ENCODE measurements at regions not wholly inside any gene's neighbourhood (a gene's known extent, or its start where the extent isn't known, plus 50 kb on each side); places are given as distances from the start of the nearest gene placed in this dataset.

- Histone ChIP-seq H3K9ac (ENCODE audit: low read depth, low read length) (no peak overlapping the region), H3K4me1 (ENCODE audit: insufficient read depth, low read length) (no peaks in the 10 kb centered on the region), H3K4me3 (ENCODE audit: low read length) (no peak overlapping the region), H3K36me3 (ENCODE audit: insufficient read depth, low read depth, low read length) (no peaks in the 10 kb centered on the region), H3K27me3 (ENCODE audit: insufficient read depth, low read length) (no peaks in the 10 kb centered on the region), H3K27ac (ENCODE audit: low read length) (no peak overlapping the region), H3K9me3 (ENCODE audit: insufficient read depth, low read depth, low read length) (no peaks in the 10 kb centered on the region)
These were observed 251.7 kb upstream of the TENM3 start for GRCh38 chr4:181991369-181992108.

DNA sequence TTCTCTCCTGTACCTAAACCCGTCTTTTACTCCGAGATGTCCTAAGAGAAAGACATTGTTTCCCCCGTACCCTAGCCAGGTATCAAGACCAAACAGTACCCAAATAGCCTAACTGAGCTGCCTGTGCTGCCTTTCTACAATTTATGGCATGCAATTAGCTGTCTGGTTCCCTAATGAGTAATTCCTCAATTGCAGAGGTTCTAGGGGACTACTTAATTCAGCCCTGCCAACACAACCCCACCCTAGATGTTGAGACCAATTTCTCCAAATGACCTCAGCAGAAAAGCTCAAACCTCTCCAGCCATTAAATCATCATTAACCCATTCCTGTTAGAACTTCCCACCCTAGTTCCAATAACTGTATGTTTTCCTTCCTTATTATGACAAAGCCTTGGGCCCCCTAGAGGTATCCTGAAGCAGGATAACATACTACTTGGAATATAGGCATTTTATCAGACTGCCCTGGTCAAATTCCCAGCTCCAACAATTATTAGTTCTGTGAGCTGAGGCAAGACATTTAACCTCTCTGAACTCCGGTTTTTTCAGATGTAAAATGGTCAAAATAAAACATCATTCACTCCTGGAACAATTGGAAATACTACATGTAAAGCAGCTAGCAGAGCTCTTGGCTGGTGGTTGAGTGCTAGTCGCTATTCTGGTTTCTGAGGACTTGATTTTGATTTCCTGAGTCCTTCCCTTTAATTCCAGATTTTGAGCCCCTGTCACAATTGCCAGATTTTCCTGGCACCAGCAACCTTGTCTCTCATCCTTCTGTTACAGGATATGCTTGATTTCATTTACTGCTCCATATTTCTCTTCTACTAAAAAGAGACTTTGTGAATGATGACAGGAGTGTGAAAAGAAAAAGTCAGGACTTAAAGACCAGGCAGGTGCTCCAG, 244.6 kb upstream of the TENM3 start:
- Histone ChIP-seq H3K4me1 (ENCODE audit: insufficient read depth, low read length) (no peaks in the 10 kb centered on the region), H3K9me3 (ENCODE audit: insufficient read depth, low read depth, low read length) (no peaks in the 10 kb centered on the region), H3K9ac (ENCODE audit: low read depth, low read length) (no peak overlapping the region), H3K36me3 (ENCODE audit: insufficient read depth, low read depth, low read length) (no peaks in the 10 kb centered on the region), H3K27me3 (ENCODE audit: insufficient read depth, low read length) (no peaks in the 10 kb centered on the region), H3K4me3 (ENCODE audit: low read length) (no peak overlapping the region), H3K27ac (ENCODE audit: low read length) (no peak overlapping the region)

- no peaks in the 10 kb centered on the region for H3K4me1 ChIP-seq (ENCODE audit: insufficient read depth, low read length)
- H3K4me3 ChIP-seq (ENCODE audit: low read length) = no peak overlapping the region
- no peaks in the 10 kb centered on the region for H3K27me3 ChIP-seq (ENCODE audit: insufficient read depth, low read length)
- no peak overlapping the region for H3K27ac ChIP-seq (ENCODE audit: low read length)
- no peaks in the 10 kb centered on the region for H3K36me3 ChIP-seq (ENCODE audit: insufficient read depth, low read depth, low read length)
- no peak overlapping the region for H3K9ac ChIP-seq (ENCODE audit: low read depth, low read length)
- H3K9me3 ChIP-seq (ENCODE audit: insufficient read depth, low read depth, low read length) = no peaks in the 10 kb centered on the region
These were observed 243.1 kb upstream of the TENM3 start for GRCh38 chr4:182000077-182000476.

DNA sequence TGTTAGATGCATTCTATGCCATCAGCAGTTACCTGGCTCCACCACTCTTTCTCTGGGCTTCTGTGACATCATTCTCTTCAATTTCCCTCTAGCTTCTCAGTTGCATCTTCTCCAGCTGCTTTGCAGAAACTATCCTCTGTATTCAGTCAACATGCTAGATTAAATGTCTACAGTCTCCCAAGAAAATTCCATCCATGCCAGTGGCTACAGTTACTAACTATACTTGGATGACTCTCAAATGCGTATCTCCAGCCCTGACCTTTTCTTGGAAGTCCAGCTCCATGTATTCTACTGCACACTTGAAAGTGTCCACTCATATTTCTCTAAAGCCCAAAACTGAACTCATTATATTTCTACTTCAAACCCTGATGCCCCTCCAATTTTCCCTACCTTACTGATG, 232.3 kb upstream of the TENM3 start:
- Histone ChIP-seq H3K4me1 (ENCODE audit: insufficient read depth, low read length) (no peaks in the 10 kb centered on the region), H3K9me3 (ENCODE audit: insufficient read depth, low read depth, low read length) (no peaks in the 10 kb centered on the region), H3K27ac (ENCODE audit: low read length) (no peak overlapping the region), H3K36me3 (ENCODE audit: insufficient read depth, low read depth, low read length) (no peaks in the 10 kb centered on the region), H3K9ac (ENCODE audit: low read depth, low read length) (no peak overlapping the region), H3K4me3 (ENCODE audit: low read length) (no peak overlapping the region), H3K27me3 (ENCODE audit: insufficient read depth, low read length) (no peaks in the 10 kb centered on the region)

DNA sequence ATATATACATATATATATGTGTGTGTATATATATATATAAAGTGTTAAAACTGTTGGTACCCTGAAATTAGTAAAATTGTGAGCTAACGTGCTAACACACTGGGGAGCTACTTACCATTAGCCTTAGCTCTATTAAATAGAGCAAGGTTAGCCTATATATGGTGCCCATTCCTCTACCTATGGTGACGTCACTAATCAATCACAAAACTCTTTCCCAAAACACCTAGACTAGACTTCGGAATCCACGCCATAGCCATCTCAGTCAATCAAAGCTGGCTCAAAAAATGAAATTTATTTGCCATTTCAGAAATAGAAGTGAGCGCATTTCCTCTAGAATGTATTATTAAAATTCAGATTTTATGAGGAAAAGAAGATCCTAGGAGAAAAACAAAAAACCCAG, 229.0 kb upstream of the TENM3 start:
- H3K9ac ChIP-seq (ENCODE audit: low read depth, low read length) = no peak overlapping the region
- no peaks in the 10 kb centered on the region for H3K9me3 ChIP-seq (ENCODE audit: insufficient read depth, low read depth, low read length)
- no peak overlapping the region for H3K27ac ChIP-seq (ENCODE audit: low read length)
- H3K27me3 ChIP-seq (ENCODE audit: insufficient read depth, low read length) = no peaks in the 10 kb centered on the region
- no peaks in the 10 kb centered on the region; the same call in 1 of the 2 replicates for H3K4me1 ChIP-seq (ENCODE audit: insufficient read depth, low read length)
- H3K4me3 ChIP-seq (ENCODE audit: low read length) = no peak overlapping the region
- H3K36me3 ChIP-seq (ENCODE audit: insufficient read depth, low read depth, low read length) = no peaks in the 10 kb centered on the region

DNA sequence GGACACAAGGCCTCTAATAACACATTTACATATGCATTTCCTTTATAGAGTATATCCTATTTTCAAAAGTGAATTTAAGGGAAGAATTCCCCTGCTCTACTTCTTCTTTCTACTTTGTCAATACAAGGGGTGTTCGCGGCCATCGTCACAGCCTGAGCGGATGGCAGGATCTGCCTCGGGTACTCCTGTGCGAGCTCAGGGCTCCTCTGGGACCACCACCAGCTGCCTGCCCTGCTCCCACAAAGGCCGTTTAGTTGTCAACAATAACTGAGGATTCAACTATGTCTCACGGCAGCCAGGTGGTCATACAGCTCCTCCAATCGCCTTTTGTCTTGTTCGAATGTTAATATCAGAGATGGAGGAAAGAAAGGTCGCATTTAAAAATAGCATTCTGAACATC, 228.2 kb upstream of the TENM3 start:
- H3K36me3 ChIP-seq (ENCODE audit: insufficient read depth, low read depth, low read length) = no peaks in the 10 kb centered on the region
- no peaks in the 10 kb centered on the region for H3K9me3 ChIP-seq (ENCODE audit: insufficient read depth, low read depth, low read length)
- no peaks in the 10 kb centered on the region; the same call in 1 of the 2 replicates for H3K4me1 ChIP-seq (ENCODE audit: insufficient read depth, low read length)
- H3K4me3 ChIP-seq (ENCODE audit: low read length) = no peak overlapping the region
- H3K9ac ChIP-seq (ENCODE audit: low read depth, low read length) = no peak overlapping the region
- H3K27ac ChIP-seq (ENCODE audit: low read length) = no peak overlapping the region
- H3K27me3 ChIP-seq (ENCODE audit: insufficient read depth, low read length) = no peaks in the 10 kb centered on the region

- Histone ChIP-seq H3K9me3 (ENCODE audit: insufficient read depth, low read depth, low read length) (no peaks in the 10 kb centered on the region), H3K9ac (ENCODE audit: low read depth, low read length) (no peak overlapping the region), H3K27ac (ENCODE audit: low read length) (no peak overlapping the region), H3K4me3 (ENCODE audit: low read length) (no peak overlapping the region), H3K27me3 (ENCODE audit: insufficient read depth, low read length) (no peaks in the 10 kb centered on the region), H3K4me1 (ENCODE audit: insufficient read depth, low read length) (no peaks in the 10 kb centered on the region; the same call in 1 of the 2 replicates), H3K36me3 (ENCODE audit: insufficient read depth, low read depth, low read length) (no peaks in the 10 kb centered on the region)
These were observed 227.3 kb upstream of the TENM3 start for GRCh38 chr4:182015893-182016292.

- Histone ChIP-seq H3K4me3 (ENCODE audit: low read length) (no peak overlapping the region), H3K9ac (ENCODE audit: low read depth, low read length) (no peak overlapping the region), H3K27me3 (ENCODE audit: insufficient read depth, low read length) (no peaks in the 10 kb centered on the region), H3K4me1 (ENCODE audit: insufficient read depth, low read length) (no peaks in the 10 kb centered on the region; the same call in 1 of the 2 replicates), H3K27ac (ENCODE audit: low read length) (no peak overlapping the region), H3K36me3 (ENCODE audit: insufficient read depth, low read depth, low read length) (no peaks in the 10 kb centered on the region), H3K9me3 (ENCODE audit: insufficient read depth, low read depth, low read length) (no peaks in the 10 kb centered on the region)
These were observed 226.2 kb upstream of the TENM3 start for GRCh38 chr4:182017038-182017437.

GRCh38 chr4:182018691-182019090, 224.5 kb upstream of the TENM3 start:
- Histone ChIP-seq H3K36me3 (ENCODE audit: insufficient read depth, low read depth, low read length) (no peaks in the 10 kb centered on the region), H3K27me3 (ENCODE audit: insufficient read depth, low read length) (no peaks in the 10 kb centered on the region), H3K4me1 (ENCODE audit: insufficient read depth, low read length) (no peaks in the 10 kb centered on the region; the same call in 1 of the 2 replicates), H3K4me3 (ENCODE audit: low read length) (no peak overlapping the region), H3K9me3 (ENCODE audit: insufficient read depth, low read depth, low read length) (no peaks in the 10 kb centered on the region), H3K9ac (ENCODE audit: low read depth, low read length) (no peak overlapping the region), H3K27ac (ENCODE audit: low read length) (no peak overlapping the region)

- Histone ChIP-seq H3K36me3 (ENCODE audit: insufficient read depth, low read depth, low read length) (no peaks in the 10 kb centered on the region), H3K27me3 (ENCODE audit: insufficient read depth, low read length) (no peaks in the 10 kb centered on the region), H3K4me1 (ENCODE audit: insufficient read depth, low read length) (no peaks in the 10 kb centered on the region; the same call in 1 of the 2 replicates), H3K27ac (ENCODE audit: low read length) (no peak overlapping the region), H3K9me3 (ENCODE audit: insufficient read depth, low read depth, low read length) (no peaks in the 10 kb centered on the region), H3K9ac (ENCODE audit: low read depth, low read length) (no peak overlapping the region), H3K4me3 (ENCODE audit: low read length) (no peak overlapping the region)
These were observed 224.0 kb upstream of the TENM3 start for GRCh38 chr4:182019148-182019652.

DNA sequence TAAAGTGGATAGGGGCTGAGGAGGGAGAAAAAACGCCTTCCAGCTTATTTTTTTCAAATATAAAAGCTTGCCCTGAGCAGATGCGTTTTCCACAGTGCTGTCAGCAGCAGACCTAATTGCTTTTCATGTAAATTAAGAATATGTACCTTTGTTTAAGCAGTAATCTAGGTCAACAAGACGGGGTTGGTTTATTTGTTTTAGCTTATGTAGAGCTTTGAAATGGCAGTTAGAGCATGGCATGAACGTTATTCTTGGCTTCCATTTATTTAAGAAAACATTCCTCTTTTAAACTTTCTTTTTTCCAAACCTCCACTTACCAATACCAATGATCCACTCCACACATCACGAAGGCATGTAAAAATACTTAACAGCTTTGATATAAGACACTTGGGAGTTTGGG, 220.3 kb upstream of the TENM3 start:
- Histone ChIP-seq H3K4me1 (ENCODE audit: insufficient read depth, low read length) (no peaks in the 10 kb centered on the region; the same call in 1 of the 2 replicates), H3K27me3 (ENCODE audit: insufficient read depth, low read length) (no peaks in the 10 kb centered on the region), H3K9ac (ENCODE audit: low read depth, low read length) (no peak overlapping the region), H3K36me3 (ENCODE audit: insufficient read depth, low read depth, low read length) (no peaks in the 10 kb centered on the region), H3K27ac (ENCODE audit: low read length) (no peak overlapping the region), H3K9me3 (ENCODE audit: insufficient read depth, low read depth, low read length) (peaks cover 6% of the 10 kb centered on the region; the same call in 1 of the 2 replicates), H3K4me3 (ENCODE audit: low read length) (no peak overlapping the region)

All from iPS-20b (cell line).